HEK293 (cell line): ENCODE measurements at regions not wholly inside any gene's neighbourhood (a gene's known extent, or its start where the extent isn't known, plus 50 kb on each side); places are given as distances from the start of the nearest gene placed in this dataset.

Experiments
- CTCF ChIA-PET: fragments of 350-600 bp; formaldehyde crosslinking; extraction: SDS; loops from one replicate; lab custom pipeline; 2021; ENCODE audit warnings: antibody characterized with exemption; lab: Yijun Ruan, JAX
- POLR2A ChIA-PET: fragments of 300-600 bp; formaldehyde crosslinking; extraction: SDS; loops from one replicate; lab custom pipeline; 2020; ENCODE audit warnings: antibody characterized with exemption, inconsistent platforms; lab: Yijun Ruan, JAX
- H3K27ac ChIP-seq: fragments of 200-500 bp; sonication (Bioruptor generic); 2 replicates; pipeline ENCODE4 v1.5.1; 2014; ENCODE audit warnings: low read depth, low read length, control low read depth, inconsistent platforms; ENCODE audit errors: extremely low read depth
- H3K36me3 ChIP-seq, 2 experiments: fragments of 200-500 bp in 1 of 2; sonication (Bioruptor generic) in 1 of 2; 1 replicate in 1 of 2; 2 replicates in 1 of 2; pipeline ENCODE4 v1.5.1; 2014 to 2017; ENCODE audit warnings: inconsistent platforms in 2 of 2, low read length in 2 of 2; ENCODE audit not compliant: control insufficient read depth in 2 of 2, insufficient read depth in 1 of 2
- H3K4me1 ChIP-seq: fragments of 200-500 bp; sonication (Bioruptor generic); 2 replicates; pipeline ENCODE4 v1.5.1; 2014; ENCODE audit warnings: mild to moderate bottlenecking, low read length, inconsistent platforms; ENCODE audit not compliant: control insufficient read depth, insufficient read depth
- H3K4me3 ChIP-seq: 2 replicates; pipeline ENCODE4 v1.5.1; 2011; ENCODE audit warnings: low read depth, mild to moderate bottlenecking, control low read depth, low read length, moderate library complexity
- H3K9me3 ChIP-seq: fragments of 200-500 bp; sonication (Bioruptor generic); 2 replicates; pipeline ENCODE4 v1.5.1; 2014; ENCODE audit warnings: low read depth, low read length, inconsistent platforms; ENCODE audit not compliant: control insufficient read depth, insufficient read depth
- EGR2 ChIP-seq: fragments of 450-650 bp; formaldehyde crosslinking; IDR thresholded peaks from 2 replicates; pipeline ENCODE4 v1.5.1; 2016; ENCODE audit warnings: low read depth, missing biosample characterization, missing genetic modification characterization
- PRDM1 ChIP-seq: fragments of 450-650 bp; formaldehyde crosslinking; IDR thresholded peaks from 2 replicates; pipeline ENCODE4; 2016; ENCODE audit warnings: missing biosample characterization, missing genetic modification characterization
- SP2 ChIP-seq: fragments of 450-650 bp; formaldehyde crosslinking; IDR thresholded peaks from 2 replicates; pipeline ENCODE4 v1.5.1; 2016; ENCODE audit warnings: missing biosample characterization, missing genetic modification characterization
- WT1 ChIP-seq: fragments of 450-650 bp; formaldehyde crosslinking; IDR thresholded peaks from 2 replicates; pipeline ENCODE4 v1.5.1; 2016; ENCODE audit warnings: missing biosample characterization, missing genetic modification characterization
- ZBTB8A ChIP-seq: fragments of 450-650 bp; formaldehyde crosslinking; IDR thresholded peaks from 2 replicates; pipeline ENCODE4 v1.5.1; 2016; ENCODE audit warnings: missing biosample characterization, missing genetic modification characterization
- ZNF132 ChIP-seq: fragments of 450-650 bp; formaldehyde crosslinking; IDR thresholded peaks from 2 replicates; pipeline ENCODE4 v1.5.1; 2017; ENCODE audit warnings: missing biosample characterization, missing genetic modification characterization, borderline replicate concordance
- ZNF16 ChIP-seq: fragments of 450-650 bp; formaldehyde crosslinking; IDR thresholded peaks from 2 replicates; pipeline ENCODE4 v1.5.1; 2016; ENCODE audit warnings: low read depth, missing biosample characterization, missing genetic modification characterization
- ZNF302 ChIP-seq: fragments of 450-650 bp; formaldehyde crosslinking; IDR thresholded peaks from 2 replicates; pipeline ENCODE4 v1.5.1; 2016; ENCODE audit warnings: missing biosample characterization, missing genetic modification characterization, low read depth
- ZNF324 ChIP-seq: fragments of 450-650 bp; formaldehyde crosslinking; IDR thresholded peaks from 2 replicates; pipeline ENCODE4 v1.5.1; 2016; ENCODE audit warnings: missing biosample characterization, missing genetic modification characterization
- ZNF391 ChIP-seq: fragments of 450-650 bp; formaldehyde crosslinking; IDR thresholded peaks from 2 replicates; pipeline ENCODE4 v1.5.1; 2016; ENCODE audit warnings: low read depth, missing biosample characterization, missing genetic modification characterization, borderline replicate concordance
- ZNF548 ChIP-seq: fragments of 450-650 bp; formaldehyde crosslinking; IDR thresholded peaks from 2 replicates; pipeline ENCODE4 v1.5.1; 2016; ENCODE audit warnings: missing biosample characterization, missing genetic modification characterization
- ZNF626 ChIP-seq: fragments of 450-650 bp; sonication (Bioruptor Pico); formaldehyde crosslinking; IDR thresholded peaks from 2 replicates; pipeline ENCODE4 v1.5.1; 2018; ENCODE audit warnings: missing biosample characterization, missing genetic modification characterization, inconsistent platforms
- ZNF629 ChIP-seq: fragments of 450-650 bp; formaldehyde crosslinking; IDR thresholded peaks from 2 replicates; pipeline ENCODE4 v1.5.1; 2017; ENCODE audit warnings: missing biosample characterization, missing genetic modification characterization
- ZNF660 ChIP-seq: fragments of 450-650 bp; IDR thresholded peaks from 2 replicates; pipeline ENCODE4 v1.5.1; 2018; ENCODE audit warnings: missing biosample characterization, mild to moderate bottlenecking, missing genetic modification characterization
- TF ChIP-seq, protein P1 (sequence below): fragments of 450-650 bp; IDR thresholded peaks from 2 replicates; pipeline ENCODE4 v1.5.1; 2018; ENCODE audit warnings: missing biosample characterization, mild to moderate bottlenecking, missing genetic modification characterization
- TF ChIP-seq, protein P2 (sequence below): fragments of 450-650 bp; formaldehyde crosslinking; IDR thresholded peaks from 2 replicates; pipeline ENCODE4 v1.5.1; 2017; ENCODE audit warnings: missing biosample characterization, missing genetic modification characterization
- TF ChIP-seq, protein P3 (sequence below): fragments of 450-650 bp; formaldehyde crosslinking; IDR thresholded peaks from 2 replicates; pipeline ENCODE4 v1.5.1; 2016; ENCODE audit warnings: missing biosample characterization, missing genetic modification characterization
- TF ChIP-seq, protein P4 (sequence below): fragments of 450-650 bp; formaldehyde crosslinking; IDR thresholded peaks from 2 replicates; pipeline ENCODE4 v1.5.1; 2016; ENCODE audit warnings: missing biosample characterization, missing genetic modification characterization
- TF ChIP-seq, protein P5 (sequence below): fragments of 450-650 bp; formaldehyde crosslinking; IDR thresholded peaks from 2 replicates; pipeline ENCODE4 v1.5.1; 2016; ENCODE audit warnings: missing biosample characterization, missing genetic modification characterization
- TF ChIP-seq, protein P6 (sequence below): fragments of 450-650 bp; formaldehyde crosslinking; IDR thresholded peaks from 2 replicates; pipeline ENCODE4 v1.5.1; 2016; ENCODE audit warnings: missing biosample characterization, missing genetic modification characterization
- TF ChIP-seq, protein P7 (sequence below): IDR thresholded peaks from 2 replicates; pipeline ENCODE4 v1.6.1; 2011; ENCODE audit warnings: mild to moderate bottlenecking, low read depth, low read length, borderline replicate concordance

DNA sequence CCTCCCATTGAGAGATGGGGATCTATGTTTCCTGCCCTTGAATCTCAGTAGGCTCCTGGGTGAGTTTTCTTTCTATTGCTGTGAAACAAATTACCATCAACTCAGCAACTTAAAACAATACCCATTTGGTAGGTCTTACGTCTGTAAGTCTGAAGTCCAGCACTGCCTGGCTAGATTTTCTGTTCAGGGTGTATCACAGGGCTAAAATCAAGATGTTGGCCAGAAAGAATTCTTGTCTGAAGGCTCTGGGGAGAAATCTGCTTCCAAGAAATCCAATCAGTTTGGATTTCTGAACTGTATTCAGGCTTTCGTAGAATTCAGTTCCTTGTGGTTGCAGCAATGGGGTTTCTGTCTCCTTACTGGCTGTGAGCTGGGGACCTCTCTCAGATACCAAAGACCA lies 99.6 kb upstream of the SLC24A3 start (continued):
- TF ChIP-seq, protein P1, sequence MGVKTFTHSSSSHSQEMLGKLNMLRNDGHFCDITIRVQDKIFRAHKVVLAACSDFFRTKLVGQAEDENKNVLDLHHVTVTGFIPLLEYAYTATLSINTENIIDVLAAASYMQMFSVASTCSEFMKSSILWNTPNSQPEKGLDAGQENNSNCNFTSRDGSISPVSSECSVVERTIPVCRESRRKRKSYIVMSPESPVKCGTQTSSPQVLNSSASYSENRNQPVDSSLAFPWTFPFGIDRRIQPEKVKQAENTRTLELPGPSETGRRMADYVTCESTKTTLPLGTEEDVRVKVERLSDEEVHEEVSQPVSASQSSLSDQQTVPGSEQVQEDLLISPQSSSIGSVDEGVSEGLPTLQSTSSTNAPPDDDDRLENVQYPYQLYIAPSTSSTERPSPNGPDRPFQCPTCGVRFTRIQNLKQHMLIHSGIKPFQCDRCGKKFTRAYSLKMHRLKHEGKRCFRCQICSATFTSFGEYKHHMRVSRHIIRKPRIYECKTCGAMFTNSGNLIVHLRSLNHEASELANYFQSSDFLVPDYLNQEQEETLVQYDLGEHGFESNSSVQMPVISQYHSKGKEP (tag by site-specific recombination), result no peak
- TF ChIP-seq ZNF660 (tag by site-specific recombination), result no peak
- TF ChIP-seq ZNF629 (tag by site-specific recombination), result no peak
- TF ChIP-seq ZNF324, result no peak
- TF ChIP-seq ZBTB8A, result no peak
- no peak for TF ChIP-seq PRDM1 (tag by site-specific recombination)
- TF ChIP-seq ZNF548, result no peak
- TF ChIP-seq, protein P2, sequence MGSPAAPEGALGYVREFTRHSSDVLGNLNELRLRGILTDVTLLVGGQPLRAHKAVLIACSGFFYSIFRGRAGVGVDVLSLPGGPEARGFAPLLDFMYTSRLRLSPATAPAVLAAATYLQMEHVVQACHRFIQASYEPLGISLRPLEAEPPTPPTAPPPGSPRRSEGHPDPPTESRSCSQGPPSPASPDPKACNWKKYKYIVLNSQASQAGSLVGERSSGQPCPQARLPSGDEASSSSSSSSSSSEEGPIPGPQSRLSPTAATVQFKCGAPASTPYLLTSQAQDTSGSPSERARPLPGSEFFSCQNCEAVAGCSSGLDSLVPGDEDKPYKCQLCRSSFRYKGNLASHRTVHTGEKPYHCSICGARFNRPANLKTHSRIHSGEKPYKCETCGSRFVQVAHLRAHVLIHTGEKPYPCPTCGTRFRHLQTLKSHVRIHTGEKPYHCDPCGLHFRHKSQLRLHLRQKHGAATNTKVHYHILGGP (tag by site-specific recombination), result no peak
- TF ChIP-seq ZNF16 (tag by site-specific recombination), result no peak

DNA sequence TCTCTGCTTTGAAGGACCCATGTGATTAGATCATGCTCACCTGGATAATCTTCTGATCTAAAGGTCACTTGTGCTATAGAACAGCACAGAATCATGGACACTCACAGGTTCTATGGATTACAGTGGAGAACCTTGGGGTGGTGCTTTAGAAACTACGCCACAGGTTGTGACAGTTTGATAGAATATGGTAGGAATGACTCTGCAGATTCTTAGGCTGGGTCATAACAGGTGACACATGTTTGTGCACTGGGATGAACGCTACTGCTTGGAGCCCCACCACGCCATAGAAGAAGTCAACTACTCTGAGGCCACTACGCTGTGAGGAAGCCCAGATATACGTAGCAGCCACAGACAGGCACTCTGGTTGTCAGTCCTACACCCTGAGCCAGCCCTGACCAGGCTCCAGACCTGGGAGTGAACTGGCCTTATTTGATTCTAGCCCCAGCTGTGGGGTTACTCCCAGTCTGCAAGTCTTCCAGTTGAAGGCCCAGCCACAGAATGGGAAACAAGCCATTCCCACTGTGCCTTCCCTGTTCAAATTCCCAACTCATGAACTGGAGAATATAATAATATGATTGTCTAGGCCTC lies 99.0 kb upstream of the SLC24A3 start:
- TF ChIP-seq, protein P3, sequence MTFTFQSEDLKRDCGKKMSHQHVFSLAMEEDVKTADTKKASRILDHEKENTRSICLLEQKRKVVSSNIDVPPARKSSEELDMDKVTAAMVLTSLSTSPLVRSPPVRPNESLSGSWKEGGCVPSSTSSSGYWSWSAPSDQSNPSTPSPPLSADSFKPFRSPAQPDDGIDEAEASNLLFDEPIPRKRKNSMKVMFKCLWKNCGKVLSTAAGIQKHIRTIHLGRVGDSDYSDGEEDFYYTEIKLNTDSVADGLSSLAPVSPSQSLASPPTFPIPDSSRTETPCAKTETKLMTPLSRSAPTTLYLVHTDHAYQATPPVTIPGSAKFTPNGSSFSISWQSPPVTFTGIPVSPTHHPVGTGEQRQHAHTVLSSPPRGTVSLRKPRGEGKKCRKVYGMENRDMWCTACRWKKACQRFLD (tag by site-specific recombination), result no peak
- TF ChIP-seq ZNF391 (no peak), SP2 (no peak), ZNF302 (tag by site-specific recombination) (no peak), WT1 (tag by site-specific recombination) (no peak), ZNF626 (no peak), EGR2 (no peak), ZNF132 (tag by site-specific recombination) (no peak)
- TF ChIP-seq, protein P4, sequence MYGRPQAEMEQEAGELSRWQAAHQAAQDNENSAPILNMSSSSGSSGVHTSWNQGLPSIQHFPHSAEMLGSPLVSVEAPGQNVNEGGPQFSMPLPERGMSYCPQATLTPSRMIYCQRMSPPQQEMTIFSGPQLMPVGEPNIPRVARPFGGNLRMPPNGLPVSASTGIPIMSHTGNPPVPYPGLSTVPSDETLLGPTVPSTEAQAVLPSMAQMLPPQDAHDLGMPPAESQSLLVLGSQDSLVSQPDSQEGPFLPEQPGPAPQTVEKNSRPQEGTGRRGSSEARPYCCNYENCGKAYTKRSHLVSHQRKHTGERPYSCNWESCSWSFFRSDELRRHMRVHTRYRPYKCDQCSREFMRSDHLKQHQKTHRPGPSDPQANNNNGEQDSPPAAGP (tag by site-specific recombination), result no peak
- TF ChIP-seq, all 188 proteins: peak for 0
- Histone ChIP-seq H3K9me3 (no peaks in the 10 kb centered on the region), H3K4me1 (0 out of 2 replicates have a peak, but pooled peaks cover 3% of the 10 kb centered on the region), H3K36me3 (no peaks in the 10 kb centered on the region), H3K27ac (no peak overlapping the region), H3K4me3 (no peak overlapping the region)
- POLR2A ChIA-PET, result no interaction called here
- CTCF ChIA-PET, result no interaction called here

DNA sequence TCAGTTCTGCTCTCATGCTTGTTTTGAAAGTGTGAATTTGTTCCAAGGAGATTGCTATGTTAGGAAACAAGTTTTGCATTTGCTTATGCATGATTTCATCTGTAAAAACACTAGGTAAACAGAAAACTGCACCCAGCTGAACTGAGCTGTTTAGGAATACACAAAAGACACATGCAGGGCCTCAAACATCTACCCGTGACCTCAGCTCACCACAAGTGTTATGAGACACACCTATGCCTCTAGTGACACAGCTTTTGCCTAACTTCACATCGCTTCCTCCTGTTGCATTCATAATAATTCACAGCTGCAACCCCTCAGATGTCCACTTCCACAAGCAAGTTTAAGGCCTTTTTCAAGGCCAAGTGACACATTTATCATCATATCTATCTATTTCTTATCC lies 98.0 kb upstream of the SLC24A3 start:
- Histone ChIP-seq H3K4me1 (0 out of 2 replicates have a peak, but pooled peaks cover 3% of the 10 kb centered on the region), H3K4me3 (no peak overlapping the region), H3K27ac (no peak overlapping the region), H3K36me3 (no peaks in the 10 kb centered on the region), H3K9me3 (no peaks in the 10 kb centered on the region)
- CTCF ChIA-PET, result interaction anchor here (0.5 to 1.5 kb wide), 2 partner anchors 37 to 42 kb away, joined by 5 to 9 read pairs; no protein-coding TSS in a partner anchor
- POLR2A ChIA-PET, result no interaction called here
- TF ChIP-seq, protein P5, sequence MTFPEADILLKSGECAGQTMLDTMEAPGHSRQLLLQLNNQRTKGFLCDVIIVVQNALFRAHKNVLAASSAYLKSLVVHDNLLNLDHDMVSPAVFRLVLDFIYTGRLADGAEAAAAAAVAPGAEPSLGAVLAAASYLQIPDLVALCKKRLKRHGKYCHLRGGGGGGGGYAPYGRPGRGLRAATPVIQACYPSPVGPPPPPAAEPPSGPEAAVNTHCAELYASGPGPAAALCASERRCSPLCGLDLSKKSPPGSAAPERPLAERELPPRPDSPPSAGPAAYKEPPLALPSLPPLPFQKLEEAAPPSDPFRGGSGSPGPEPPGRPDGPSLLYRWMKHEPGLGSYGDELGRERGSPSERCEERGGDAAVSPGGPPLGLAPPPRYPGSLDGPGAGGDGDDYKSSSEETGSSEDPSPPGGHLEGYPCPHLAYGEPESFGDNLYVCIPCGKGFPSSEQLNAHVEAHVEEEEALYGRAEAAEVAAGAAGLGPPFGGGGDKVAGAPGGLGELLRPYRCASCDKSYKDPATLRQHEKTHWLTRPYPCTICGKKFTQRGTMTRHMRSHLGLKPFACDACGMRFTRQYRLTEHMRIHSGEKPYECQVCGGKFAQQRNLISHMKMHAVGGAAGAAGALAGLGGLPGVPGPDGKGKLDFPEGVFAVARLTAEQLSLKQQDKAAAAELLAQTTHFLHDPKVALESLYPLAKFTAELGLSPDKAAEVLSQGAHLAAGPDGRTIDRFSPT (tag by site-specific recombination), result no peak
- TF ChIP-seq EGR2, result no peak
- TF ChIP-seq, protein P6, sequence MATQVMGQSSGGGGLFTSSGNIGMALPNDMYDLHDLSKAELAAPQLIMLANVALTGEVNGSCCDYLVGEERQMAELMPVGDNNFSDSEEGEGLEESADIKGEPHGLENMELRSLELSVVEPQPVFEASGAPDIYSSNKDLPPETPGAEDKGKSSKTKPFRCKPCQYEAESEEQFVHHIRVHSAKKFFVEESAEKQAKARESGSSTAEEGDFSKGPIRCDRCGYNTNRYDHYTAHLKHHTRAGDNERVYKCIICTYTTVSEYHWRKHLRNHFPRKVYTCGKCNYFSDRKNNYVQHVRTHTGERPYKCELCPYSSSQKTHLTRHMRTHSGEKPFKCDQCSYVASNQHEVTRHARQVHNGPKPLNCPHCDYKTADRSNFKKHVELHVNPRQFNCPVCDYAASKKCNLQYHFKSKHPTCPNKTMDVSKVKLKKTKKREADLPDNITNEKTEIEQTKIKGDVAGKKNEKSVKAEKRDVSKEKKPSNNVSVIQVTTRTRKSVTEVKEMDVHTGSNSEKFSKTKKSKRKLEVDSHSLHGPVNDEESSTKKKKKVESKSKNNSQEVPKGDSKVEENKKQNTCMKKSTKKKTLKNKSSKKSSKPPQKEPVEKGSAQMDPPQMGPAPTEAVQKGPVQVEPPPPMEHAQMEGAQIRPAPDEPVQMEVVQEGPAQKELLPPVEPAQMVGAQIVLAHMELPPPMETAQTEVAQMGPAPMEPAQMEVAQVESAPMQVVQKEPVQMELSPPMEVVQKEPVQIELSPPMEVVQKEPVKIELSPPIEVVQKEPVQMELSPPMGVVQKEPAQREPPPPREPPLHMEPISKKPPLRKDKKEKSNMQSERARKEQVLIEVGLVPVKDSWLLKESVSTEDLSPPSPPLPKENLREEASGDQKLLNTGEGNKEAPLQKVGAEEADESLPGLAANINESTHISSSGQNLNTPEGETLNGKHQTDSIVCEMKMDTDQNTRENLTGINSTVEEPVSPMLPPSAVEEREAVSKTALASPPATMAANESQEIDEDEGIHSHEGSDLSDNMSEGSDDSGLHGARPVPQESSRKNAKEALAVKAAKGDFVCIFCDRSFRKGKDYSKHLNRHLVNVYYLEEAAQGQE (tag by site-specific recombination), result no peak
- TF ChIP-seq, protein P7, sequence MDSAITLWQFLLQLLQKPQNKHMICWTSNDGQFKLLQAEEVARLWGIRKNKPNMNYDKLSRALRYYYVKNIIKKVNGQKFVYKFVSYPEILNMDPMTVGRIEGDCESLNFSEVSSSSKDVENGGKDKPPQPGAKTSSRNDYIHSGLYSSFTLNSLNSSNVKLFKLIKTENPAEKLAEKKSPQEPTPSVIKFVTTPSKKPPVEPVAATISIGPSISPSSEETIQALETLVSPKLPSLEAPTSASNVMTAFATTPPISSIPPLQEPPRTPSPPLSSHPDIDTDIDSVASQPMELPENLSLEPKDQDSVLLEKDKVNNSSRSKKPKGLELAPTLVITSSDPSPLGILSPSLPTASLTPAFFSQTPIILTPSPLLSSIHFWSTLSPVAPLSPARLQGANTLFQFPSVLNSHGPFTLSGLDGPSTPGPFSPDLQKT, result no peak
